Hepatocyte (in vitro differentiated cells): ENCODE measurements at regions not wholly inside any gene's neighbourhood (a gene's known extent, or its start where the extent isn't known, plus 50 kb on each side); places are given as distances from the start of the nearest gene placed in this dataset.

Source experiments
- DNase-seq: peaks from one replicate; pipeline ENCODE4 v3.0.0-alpha.2; 2016; ENCODE audit warnings: low spot score
- H2AFZ ChIP-seq: fragments of 200-600 bp; sonication (generic); 2 replicates; pipeline ENCODE4 v1.6.0; 2016; ENCODE audit warnings: antibody characterized with exemption, mild to moderate bottlenecking
- H3K27ac ChIP-seq: fragments of 200-600 bp; sonication (generic); 2 replicates; pipeline ENCODE4 v1.5.1; 2016; ENCODE audit warnings: mild to moderate bottlenecking
- H3K27me3 ChIP-seq: fragments of 200-600 bp; sonication (generic); 2 replicates; pipeline ENCODE4 v1.6.1; 2016
- H3K36me3 ChIP-seq: fragments of 200-600 bp; sonication (generic); replicated peaks from 2 replicates; pipeline ENCODE4 v1.5.1; 2016; ENCODE audit warnings: low read depth; ENCODE audit not compliant: insufficient read depth
- H3K4me1 ChIP-seq: fragments of 200-600 bp; sonication (generic); 2 replicates; pipeline ENCODE4 v1.5.1; 2016; ENCODE audit warnings: mild to moderate bottlenecking, moderate library complexity; ENCODE audit not compliant: insufficient read depth
- H3K4me2 ChIP-seq: fragments of 200-600 bp; sonication (generic); 2 replicates; pipeline ENCODE4 v1.6.0; 2016
- H3K4me3 ChIP-seq: fragments of 200-600 bp; sonication (generic); 2 replicates; pipeline ENCODE4 v1.5.1; 2016; ENCODE audit warnings: mild to moderate bottlenecking
- H3K79me2 ChIP-seq: fragments of 200-600 bp; sonication (generic); 2 replicates; pipeline ENCODE4 v1.6.0; 2017; ENCODE audit warnings: mild to moderate bottlenecking
- H3K9me2 ChIP-seq: fragments of 200-600 bp; sonication (generic); replicated peaks from 2 replicates; pipeline ENCODE4 v1.6.0; 2017; ENCODE audit warnings: mild to moderate bottlenecking; ENCODE audit not compliant: insufficient read depth
- H3K9me3 ChIP-seq: fragments of 200-600 bp; sonication (generic); 2 replicates; pipeline ENCODE4 v1.5.1; 2016; ENCODE audit warnings: low read depth, mild to moderate bottlenecking
- H4K20me1 ChIP-seq: fragments of 200-600 bp; sonication (generic); 2 replicates; pipeline ENCODE4 v1.6.0; 2016; ENCODE audit warnings: mild to moderate bottlenecking; ENCODE audit not compliant: insufficient read depth, poor library complexity, severe bottlenecking
- EZH2 ChIP-seq: fragments of 200-600 bp; sonication (generic); IDR thresholded peaks from 2 replicates; pipeline ENCODE4 v1.6.1; 2016; ENCODE audit warnings: antibody characterized with exemption, mild to moderate bottlenecking, borderline replicate concordance
- EZH2phosphoT487 ChIP-seq: fragments of 200-600 bp; sonication (generic); IDR thresholded peaks from one replicate; pipeline ENCODE4 v1.6.1; 2018; ENCODE audit warnings: antibody characterized with exemption, mild to moderate bottlenecking, low read depth, moderate library complexity; ENCODE audit not compliant: unreplicated experiment, severe bottlenecking
- WGBS: methylation state at CpG from one replicate; pipeline ENCODE4 v1.1.6; 2016; ENCODE audit warnings: low lambda C conversion rate; ENCODE audit errors: missing lambda C conversion rate; 5-methylcytosine and 5-hydroxymethylcytosine counted together
- TF ChIP-seq, protein P1 (sequence below): fragments of 200-600 bp; sonication (generic); IDR thresholded peaks from 2 replicates; pipeline ENCODE4 v1.5.1; 2016; ENCODE audit warnings: antibody characterized with exemption, mild to moderate bottlenecking; ENCODE audit not compliant: poor library complexity

DNA sequence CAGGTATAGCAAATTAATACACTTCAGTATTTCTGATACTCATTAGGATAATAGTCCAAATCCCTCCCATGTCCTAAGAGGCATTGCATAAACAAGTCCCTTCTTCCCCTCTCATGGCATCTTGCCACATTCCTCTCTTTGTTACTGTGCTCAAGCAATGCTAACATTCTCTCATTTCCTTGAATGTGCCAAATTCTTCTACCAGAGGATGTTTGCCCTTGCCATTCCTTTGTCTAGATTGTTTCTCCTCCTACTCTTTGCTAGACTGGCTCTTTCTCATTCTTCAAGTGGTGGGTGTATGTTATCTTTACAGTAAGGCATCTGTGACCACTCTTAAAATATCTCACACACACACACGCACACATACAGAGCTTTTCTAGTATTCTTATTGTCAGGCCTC lies 621.0 kb upstream of the CXADR start:
- 68% methylated on average over 1 of the region's 1 CpG for WGBS
- no peak overlapping the region for H2AFZ ChIP-seq

DNA sequence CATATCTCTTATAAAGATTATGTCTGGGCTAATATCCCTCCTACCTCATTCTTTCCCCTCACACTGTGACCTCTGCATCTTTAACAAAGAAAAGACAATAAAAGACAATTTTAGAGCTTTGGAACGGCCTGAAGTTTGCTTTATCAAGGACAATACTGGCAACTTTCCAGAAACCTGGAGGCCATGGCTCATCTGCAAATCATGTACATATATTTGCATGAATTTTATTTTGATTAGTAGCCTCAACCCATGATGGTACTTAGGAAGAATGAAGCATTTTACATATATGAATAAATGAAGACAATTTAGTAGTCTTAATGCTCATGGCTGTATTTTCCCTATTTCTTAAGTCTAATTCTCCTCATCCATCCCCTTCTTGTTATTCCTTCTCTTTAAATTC lies 612.2 kb upstream of the CXADR start:
- H3K4me2 ChIP-seq = no peak overlapping the region

More for the DNA sequence above, 621.0 kb upstream of the CXADR start:
- no peak for DNase-seq
- Histone ChIP-seq H3K4me2 (no peak overlapping the region), H3K27me3 (no peaks in the 10 kb centered on the region), H3K79me2 (no peaks in the 10 kb centered on the region), H3K36me3 (no peaks in the 10 kb centered on the region), H4K20me1 (no peaks in the 10 kb centered on the region), H3K27ac (no peak overlapping the region), H3K4me1 (no peaks in the 10 kb centered on the region), H3K9me3 (no peaks in the 10 kb centered on the region), H3K9me2 (no peaks in the 10 kb centered on the region), H3K4me3 (no peak overlapping the region)
- TF ChIP-seq EZH2 = no peak

DNA sequence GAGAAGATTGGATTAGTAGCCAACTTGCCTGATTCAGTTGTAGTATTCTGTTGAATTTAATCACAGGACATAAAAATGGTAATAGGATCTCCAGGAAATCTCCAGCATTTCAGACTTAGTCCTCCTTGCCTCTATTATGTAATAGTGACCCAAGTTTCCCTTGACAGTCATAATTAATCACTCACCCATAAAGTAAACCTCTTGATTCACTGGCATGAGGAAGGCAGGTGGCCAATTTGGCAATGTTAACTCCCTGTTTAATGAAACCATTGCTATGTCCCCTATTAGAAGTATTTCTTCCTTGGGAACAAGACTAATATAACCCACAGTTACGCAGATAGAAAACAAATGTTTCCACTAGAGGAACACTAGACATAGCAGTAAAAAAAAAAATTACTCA lies 604.8 kb upstream of the CXADR start:
- Histone ChIP-seq H3K9me2 (no peaks in the 10 kb centered on the region), H3K4me2 (no peak overlapping the region), H3K27me3 (no peaks in the 10 kb centered on the region), H3K36me3 (no peaks in the 10 kb centered on the region), H3K4me3 (no peak overlapping the region), H3K79me2 (no peaks in the 10 kb centered on the region), H2AFZ (no peak overlapping the region), H4K20me1 (no peaks in the 10 kb centered on the region), H3K4me1 (no peaks in the 10 kb centered on the region), H3K9me3 (no peaks in the 10 kb centered on the region), H3K27ac (no peak overlapping the region)
- DNase-seq = no peak
- TF ChIP-seq, protein P1, sequence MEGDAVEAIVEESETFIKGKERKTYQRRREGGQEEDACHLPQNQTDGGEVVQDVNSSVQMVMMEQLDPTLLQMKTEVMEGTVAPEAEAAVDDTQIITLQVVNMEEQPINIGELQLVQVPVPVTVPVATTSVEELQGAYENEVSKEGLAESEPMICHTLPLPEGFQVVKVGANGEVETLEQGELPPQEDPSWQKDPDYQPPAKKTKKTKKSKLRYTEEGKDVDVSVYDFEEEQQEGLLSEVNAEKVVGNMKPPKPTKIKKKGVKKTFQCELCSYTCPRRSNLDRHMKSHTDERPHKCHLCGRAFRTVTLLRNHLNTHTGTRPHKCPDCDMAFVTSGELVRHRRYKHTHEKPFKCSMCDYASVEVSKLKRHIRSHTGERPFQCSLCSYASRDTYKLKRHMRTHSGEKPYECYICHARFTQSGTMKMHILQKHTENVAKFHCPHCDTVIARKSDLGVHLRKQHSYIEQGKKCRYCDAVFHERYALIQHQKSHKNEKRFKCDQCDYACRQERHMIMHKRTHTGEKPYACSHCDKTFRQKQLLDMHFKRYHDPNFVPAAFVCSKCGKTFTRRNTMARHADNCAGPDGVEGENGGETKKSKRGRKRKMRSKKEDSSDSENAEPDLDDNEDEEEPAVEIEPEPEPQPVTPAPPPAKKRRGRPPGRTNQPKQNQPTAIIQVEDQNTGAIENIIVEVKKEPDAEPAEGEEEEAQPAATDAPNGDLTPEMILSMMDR = no peak
- no peak for TF ChIP-seq EZH2phosphoT487
- TF ChIP-seq EZH2 = no peak
- WGBS = 88% methylated on average over 1 of the region's 1 CpG

More for the DNA sequence above, 612.2 kb upstream of the CXADR start:
- Histone ChIP-seq H3K4me1 (no peaks in the 10 kb centered on the region), H3K9me2 (no peaks in the 10 kb centered on the region), H3K36me3 (no peaks in the 10 kb centered on the region), H2AFZ (no peak overlapping the region), H3K27me3 (no peaks in the 10 kb centered on the region), H3K27ac (no peak overlapping the region), H4K20me1 (no peaks in the 10 kb centered on the region), H3K9me3 (no peaks in the 10 kb centered on the region), H3K4me3 (no peak overlapping the region), H3K79me2 (no peaks in the 10 kb centered on the region)
- TF ChIP-seq EZH2phosphoT487 = no peak
- TF ChIP-seq, protein P1 = no peak
- no peak for TF ChIP-seq EZH2
- 46% methylated on average over 1 of the region's 1 CpG for WGBS
- no peak for DNase-seq

DNA sequence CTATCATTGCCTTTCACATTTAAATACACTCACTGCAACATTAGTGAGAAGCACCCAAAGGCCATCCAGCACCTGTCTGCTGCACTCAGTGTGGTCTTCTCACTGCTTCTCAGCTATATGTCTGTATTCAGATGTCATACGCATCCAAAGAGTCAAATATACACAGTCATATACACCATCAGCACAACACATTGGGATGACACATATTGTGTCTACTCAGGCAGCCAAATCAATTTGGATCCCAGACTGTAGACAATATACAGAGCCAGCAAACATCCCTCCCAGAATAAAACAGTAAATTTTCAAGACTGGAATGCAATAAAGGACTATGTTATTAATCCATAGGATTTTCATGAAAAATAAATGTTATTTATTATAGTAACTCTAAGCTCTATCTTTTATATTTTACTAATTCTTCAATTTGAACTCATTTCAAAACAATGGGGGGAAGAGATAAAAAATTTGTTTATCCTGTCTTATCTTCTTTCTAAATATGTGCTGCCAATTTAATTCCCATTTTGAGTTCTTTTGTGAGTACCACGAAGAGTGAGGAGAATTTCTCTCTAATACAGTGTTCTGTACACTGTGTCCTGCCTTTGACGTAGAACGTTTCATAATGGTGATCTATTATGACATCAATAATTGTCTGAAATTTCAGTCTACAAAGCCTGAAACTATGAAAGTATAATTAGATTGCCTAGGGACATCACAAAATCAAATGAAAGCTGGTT lies 602.2 kb upstream of the CXADR start:
- WGBS = 67% methylated on average over 4 of the region's 4 CpGs
- no peak overlapping the region for H3K4me3 ChIP-seq
- no peaks in the 10 kb centered on the region for H3K9me3 ChIP-seq
- no peak overlapping the region for H3K4me2 ChIP-seq
- no peaks in the 10 kb centered on the region for H3K27me3 ChIP-seq
- no peaks in the 10 kb centered on the region for H3K9me2 ChIP-seq
- no peaks in the 10 kb centered on the region for H3K79me2 ChIP-seq
- no peaks in the 10 kb centered on the region for H3K36me3 ChIP-seq
- TF ChIP-seq, protein P1 = no peak
- DNase-seq = no peak
- H2AFZ ChIP-seq = no peak overlapping the region
- H3K27ac ChIP-seq = no peak overlapping the region
- no peaks in the 10 kb centered on the region for H4K20me1 ChIP-seq
- H3K4me1 ChIP-seq = no peaks in the 10 kb centered on the region
